ENCODE measurements at regions not wholly inside any gene's neighbourhood (a gene's known extent, or its start where the extent isn't known, plus 50 kb on each side); places are given as distances from the start of the nearest gene placed in this dataset.

DNA sequence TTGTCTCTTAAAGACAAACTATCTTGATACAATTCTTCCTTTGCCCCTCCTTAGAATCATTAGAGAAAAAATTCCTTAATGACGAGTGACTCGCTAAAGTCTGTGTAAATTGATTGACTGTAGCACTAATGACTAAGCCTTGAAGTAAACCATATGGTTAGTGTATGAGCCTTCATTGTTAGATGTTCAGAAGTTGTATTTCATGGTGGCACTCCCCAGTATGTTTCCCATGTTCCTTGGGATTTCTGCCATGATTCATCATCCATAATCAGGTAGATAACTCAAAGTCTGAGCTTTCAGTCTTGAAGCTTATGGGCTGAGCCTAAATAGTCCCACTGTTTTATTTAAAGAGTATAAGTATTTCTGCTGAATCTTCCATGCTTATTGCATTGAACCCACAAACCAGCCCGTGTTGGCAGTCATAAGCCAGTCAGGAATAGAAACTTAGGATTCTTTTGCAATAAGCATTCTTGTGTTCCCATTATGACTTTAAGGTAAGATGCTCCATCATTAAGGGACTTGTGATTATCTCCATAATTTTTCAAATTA lies 371.2 kb upstream of the RARB start:
- no peak for DNase-seq
- H3K36me3 Mint-ChIP-seq (ENCODE audit: insufficient read depth, unreplicated experiment), result no peaks in the 10 kb centered on the region
- no peak overlapping the region for H3K4me3 Mint-ChIP-seq (ENCODE audit: low read depth, unreplicated experiment)
- no peak overlapping the region for H3K27ac Mint-ChIP-seq (ENCODE audit: unreplicated experiment)
- CTCF ChIA-PET, result no interaction called here
- BruUV-seq (replicated peaks), result no TSS peak
- intact Hi-C loops (cut with micrococcal nuclease; ENCODE audit: unreplicated experiment), result no loop called here
- H3K9me3 Mint-ChIP-seq (ENCODE audit: low read depth, unreplicated experiment), result no peaks in the 10 kb centered on the region
- H3K27me3 Mint-ChIP-seq (ENCODE audit: unreplicated experiment), result no peaks in the 10 kb centered on the region
- TF ChIP-seq, protein P1, sequence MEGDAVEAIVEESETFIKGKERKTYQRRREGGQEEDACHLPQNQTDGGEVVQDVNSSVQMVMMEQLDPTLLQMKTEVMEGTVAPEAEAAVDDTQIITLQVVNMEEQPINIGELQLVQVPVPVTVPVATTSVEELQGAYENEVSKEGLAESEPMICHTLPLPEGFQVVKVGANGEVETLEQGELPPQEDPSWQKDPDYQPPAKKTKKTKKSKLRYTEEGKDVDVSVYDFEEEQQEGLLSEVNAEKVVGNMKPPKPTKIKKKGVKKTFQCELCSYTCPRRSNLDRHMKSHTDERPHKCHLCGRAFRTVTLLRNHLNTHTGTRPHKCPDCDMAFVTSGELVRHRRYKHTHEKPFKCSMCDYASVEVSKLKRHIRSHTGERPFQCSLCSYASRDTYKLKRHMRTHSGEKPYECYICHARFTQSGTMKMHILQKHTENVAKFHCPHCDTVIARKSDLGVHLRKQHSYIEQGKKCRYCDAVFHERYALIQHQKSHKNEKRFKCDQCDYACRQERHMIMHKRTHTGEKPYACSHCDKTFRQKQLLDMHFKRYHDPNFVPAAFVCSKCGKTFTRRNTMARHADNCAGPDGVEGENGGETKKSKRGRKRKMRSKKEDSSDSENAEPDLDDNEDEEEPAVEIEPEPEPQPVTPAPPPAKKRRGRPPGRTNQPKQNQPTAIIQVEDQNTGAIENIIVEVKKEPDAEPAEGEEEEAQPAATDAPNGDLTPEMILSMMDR (IDR thresholded peaks at IDR 0.05; ENCODE audit: unreplicated experiment), result no peak
- H3K4me1 Mint-ChIP-seq (ENCODE audit: low read depth, unreplicated experiment), result no peaks in the 10 kb centered on the region

GRCh38 chr3:25057379-25057778 lies 370.7 kb upstream of the RARB start:
- intact Hi-C loops (cut with micrococcal nuclease; ENCODE audit: unreplicated experiment), result no loop called here
- Mint-ChIP-seq H3K36me3 (ENCODE audit: insufficient read depth, unreplicated experiment) (no peaks in the 10 kb centered on the region), H3K9me3 (ENCODE audit: low read depth, unreplicated experiment) (no peaks in the 10 kb centered on the region), H3K4me3 (ENCODE audit: low read depth, unreplicated experiment) (no peak overlapping the region), H3K4me1 (ENCODE audit: low read depth, unreplicated experiment) (no peaks in the 10 kb centered on the region), H3K27ac (ENCODE audit: unreplicated experiment) (no peak overlapping the region), H3K27me3 (ENCODE audit: unreplicated experiment) (no peaks in the 10 kb centered on the region)
- no TSS peak for BruUV-seq (replicated peaks)
- no peak for DNase-seq
- CTCF ChIA-PET, result no interaction called here
- TF ChIP-seq, protein P1 (IDR thresholded peaks at IDR 0.05; ENCODE audit: unreplicated experiment), result no peak

- CTCF ChIA-PET, result no interaction called here
- H3K4me3 Mint-ChIP-seq (ENCODE audit: low read depth, unreplicated experiment), result no peak overlapping the region
- no TSS peak for BruUV-seq (replicated peaks)
- H3K4me1 Mint-ChIP-seq (ENCODE audit: low read depth, unreplicated experiment), result no peaks in the 10 kb centered on the region
- H3K9me3 Mint-ChIP-seq (ENCODE audit: low read depth, unreplicated experiment), result no peaks in the 10 kb centered on the region
- TF ChIP-seq, protein P1 (IDR thresholded peaks at IDR 0.05; ENCODE audit: unreplicated experiment), result no peak
- no peak for DNase-seq
- intact Hi-C loops (cut with micrococcal nuclease; ENCODE audit: unreplicated experiment), result no loop called here
- H3K36me3 Mint-ChIP-seq (ENCODE audit: insufficient read depth, unreplicated experiment), result no peaks in the 10 kb centered on the region
- no peaks in the 10 kb centered on the region for H3K27me3 Mint-ChIP-seq (ENCODE audit: unreplicated experiment)
- no peak overlapping the region for H3K27ac Mint-ChIP-seq (ENCODE audit: unreplicated experiment)
Observed at GRCh38 chr3:25064681-25065080, 363.4 kb upstream of the RARB start.

GRCh38 chr3:25069970-25070369 lies 358.1 kb upstream of the RARB start:
- CTCF ChIA-PET, result no interaction called here
- no peaks in the 10 kb centered on the region for H3K36me3 Mint-ChIP-seq (ENCODE audit: insufficient read depth, unreplicated experiment)
- H3K27me3 Mint-ChIP-seq (ENCODE audit: unreplicated experiment), result no peaks in the 10 kb centered on the region
- BruUV-seq (replicated peaks), result no TSS peak
- intact Hi-C loops (cut with micrococcal nuclease; ENCODE audit: unreplicated experiment), result no loop called here
- no peak overlapping the region for H3K4me3 Mint-ChIP-seq (ENCODE audit: low read depth, unreplicated experiment)
- TF ChIP-seq, protein P1 (IDR thresholded peaks at IDR 0.05; ENCODE audit: unreplicated experiment), result no peak
- H3K9me3 Mint-ChIP-seq (ENCODE audit: low read depth, unreplicated experiment), result no peaks in the 10 kb centered on the region
- H3K4me1 Mint-ChIP-seq (ENCODE audit: low read depth, unreplicated experiment), result peaks cover 17% of the 10 kb centered on the region
- no peak overlapping the region for H3K27ac Mint-ChIP-seq (ENCODE audit: unreplicated experiment)
- DNase-seq, result no peak

Measured in Calu3 (cell line).